Trophoblast cell (in vitro differentiated cells and primary cell): ENCODE measurements at regions not wholly inside any gene's neighbourhood (a gene's known extent, or its start where the extent isn't known, plus 50 kb on each side); places are given as distances from the start of the nearest gene placed in this dataset.

ENCODE experiments used
- DNase-seq, 2 donors: peaks; one replicate each; pipeline ENCODE4 v3.0.0-alpha.2; 2016
- H2AFZ ChIP-seq: 2 replicates; pipeline ENCODE4 v1.6.1; 2013; ENCODE audit warnings: low read length, moderate library complexity, mild to moderate bottlenecking; ENCODE audit not compliant: insufficient read depth, poor library complexity
- H2AK5ac ChIP-seq: 2 replicates; pipeline ENCODE4 v1.6.1; 2013; ENCODE audit warnings: mild to moderate bottlenecking, low read length
- H2BK120ac ChIP-seq: 2 replicates; pipeline ENCODE4 v1.6.1; 2013; ENCODE audit warnings: low read length, mild to moderate bottlenecking, moderate library complexity; ENCODE audit not compliant: insufficient read depth, poor library complexity
- H2BK12ac ChIP-seq: 2 replicates; pipeline ENCODE4 v1.6.1; 2013; ENCODE audit warnings: mild to moderate bottlenecking, low read length, moderate library complexity
- H2BK5ac ChIP-seq: 2 replicates; pipeline ENCODE4 v1.6.1; 2013; ENCODE audit warnings: low read length, low read depth, moderate library complexity, mild to moderate bottlenecking; ENCODE audit not compliant: poor library complexity
- H3K14ac ChIP-seq: 2 replicates; pipeline ENCODE4 v1.6.1; 2013; ENCODE audit warnings: mild to moderate bottlenecking, low read length
- H3K18ac ChIP-seq: 2 replicates; pipeline ENCODE4 v1.6.1; 2013; ENCODE audit warnings: mild to moderate bottlenecking, low read length
- H3K23ac ChIP-seq: 2 replicates; pipeline ENCODE4 v1.6.1; 2013; ENCODE audit warnings: low read length
- H3K27ac ChIP-seq: 2 replicates; pipeline ENCODE4 v1.5.1; 2013; ENCODE audit warnings: low read depth, mild to moderate bottlenecking, inconsistent platforms, low read length, moderate library complexity
- H3K27me3 ChIP-seq: 2 replicates; pipeline ENCODE4 v1.6.1; 2013; ENCODE audit warnings: inconsistent platforms, mild to moderate bottlenecking, low read length, moderate library complexity; ENCODE audit not compliant: insufficient read depth
- H3K36me3 ChIP-seq, 2 experiments: 1 replicate in 1 of 2; 2 replicates in 1 of 2; pipeline ENCODE4 v1.6.1; 2013; ENCODE audit warnings: low read length in 2 of 2, mild to moderate bottlenecking in 2 of 2, moderate library complexity in 1 of 2; ENCODE audit not compliant: insufficient read depth in 2 of 2, control insufficient read depth in 1 of 2
- H3K4ac ChIP-seq: 2 replicates; pipeline ENCODE4 v1.6.1; 2013; ENCODE audit warnings: low read depth, mild to moderate bottlenecking, low read length, moderate library complexity
- H3K4me1 ChIP-seq, 2 experiments: 1 replicate in 1 of 2; 2 replicates in 1 of 2; pipeline ENCODE4 v1.6.1; 2013; ENCODE audit warnings: low read length in 2 of 2, mild to moderate bottlenecking in 2 of 2, moderate library complexity in 1 of 2; ENCODE audit not compliant: insufficient read depth in 2 of 2, control insufficient read depth in 1 of 2
- H3K4me2 ChIP-seq: 2 replicates; pipeline ENCODE4 v1.6.1; 2013; ENCODE audit warnings: inconsistent platforms, mild to moderate bottlenecking, low read length, moderate library complexity
- H3K4me3 ChIP-seq: 2 replicates; pipeline ENCODE4 v1.5.1; 2013; ENCODE audit warnings: mild to moderate bottlenecking, low read depth, low read length, inconsistent platforms
- H3K79me1 ChIP-seq: one replicate; pipeline ENCODE4 v1.6.1; 2013; ENCODE audit warnings: low read length
- H3K79me2 ChIP-seq: 2 replicates; pipeline ENCODE4 v1.6.1; 2013; ENCODE audit warnings: low read length, mild to moderate bottlenecking; ENCODE audit not compliant: control insufficient read depth, insufficient read depth, poor library complexity
- H3K9ac ChIP-seq: 2 replicates; pipeline ENCODE4 v1.6.1; 2013; ENCODE audit warnings: mild to moderate bottlenecking, low read length
- H3K9me3 ChIP-seq: 2 replicates; pipeline ENCODE4 v1.6.1; 2013; ENCODE audit warnings: low read depth, mild to moderate bottlenecking, control low read depth, inconsistent platforms, low read length; ENCODE audit not compliant: insufficient read depth
- H4K12ac ChIP-seq: 2 replicates; pipeline ENCODE4 v1.6.1; 2013; ENCODE audit warnings: low read depth, mild to moderate bottlenecking, low read length, moderate library complexity
- H4K8ac ChIP-seq: 2 replicates; pipeline ENCODE4 v1.6.1; 2013; ENCODE audit warnings: low read depth, mild to moderate bottlenecking, low read length, moderate library complexity
- H4K91ac ChIP-seq: one replicate; pipeline ENCODE4 v1.6.1; 2013; ENCODE audit warnings: low read depth, mild to moderate bottlenecking, low read length, moderate library complexity
- WGBS: extraction: QIAGEN DNeasy Blood & Tissue Kit; methylation state at CpG from one replicate; pipeline ENCODE4 v1.1.7; 2013; ENCODE audit warnings: missing lambda C conversion rate; ENCODE audit not compliant: insufficient read length, insufficient coverage; ENCODE audit errors: extremely low coverage; 5-methylcytosine and 5-hydroxymethylcytosine counted together

- no CpG with 5 or more reads among the region's 4 CpGs for WGBS
- Histone ChIP-seq H3K79me2 (no peaks in the 10 kb centered on the region), H3K79me1 (peaks cover 4% of the 10 kb centered on the region), H3K4me3 (no peak overlapping the region), H4K12ac (no peak overlapping the region), H3K14ac (no peak overlapping the region), H3K23ac (no peak overlapping the region), H2BK120ac (no peak overlapping the region), H3K4me2 (no peak overlapping the region), H2AFZ (no peak overlapping the region), H2BK5ac (no peak overlapping the region), H4K8ac (no peak overlapping the region), H2BK12ac (no peak overlapping the region), H3K9ac (no peak overlapping the region), H3K18ac (no peak overlapping the region), H3K27me3 (no peaks in the 10 kb centered on the region), H4K91ac (no peak overlapping the region), H3K4me1 (peaks cover 2 to 4% of the 10 kb centered on the region in 2 experiments), H3K36me3 (no peaks in the 10 kb centered on the region), H2AK5ac (no peak overlapping the region), H3K4ac (no peak overlapping the region), H3K9me3 (no peaks in the 10 kb centered on the region), H3K27ac (no peak overlapping the region)
- no peak for DNase-seq
Observed at GRCh38 chr7:25771491-25771890, 380.5 kb upstream of the NFE2L3 start.

GRCh38 chr7:25772802-25773201 is 379.2 kb upstream of the NFE2L3 start:
- Histone ChIP-seq H3K18ac (no peak overlapping the region), H2BK12ac (no peak overlapping the region), H3K36me3 (no peaks in the 10 kb centered on the region), H3K9ac (no peak overlapping the region), H3K27me3 (no peaks in the 10 kb centered on the region), H3K4me3 (no peak overlapping the region), H3K4me2 (no peak overlapping the region), H3K79me2 (no peaks in the 10 kb centered on the region), H4K91ac (no peak overlapping the region), H3K23ac (no peak overlapping the region), H3K9me3 (no peaks in the 10 kb centered on the region), H2BK5ac (no peak overlapping the region), H3K79me1 (peaks cover 2% of the 10 kb centered on the region), H3K4ac (no peak overlapping the region), H3K27ac (no peak overlapping the region), H4K8ac (no peak overlapping the region), H2BK120ac (no peak overlapping the region), H3K4me1 (no peaks in the 10 kb centered on the region), H2AK5ac (no peak overlapping the region), H2AFZ (no peak overlapping the region), H3K14ac (no peak overlapping the region), H4K12ac (no peak overlapping the region)
- no CpG with 5 or more reads among the region's 4 CpGs for WGBS
- DNase-seq = no peak

GRCh38 chr7:25774675-25775074 is 377.3 kb upstream of the NFE2L3 start:
- Histone ChIP-seq H2AK5ac (no peak overlapping the region), H2BK5ac (no peak overlapping the region), H3K4me3 (no peak overlapping the region), H4K8ac (no peak overlapping the region), H3K79me2 (no peaks in the 10 kb centered on the region), H2AFZ (no peak overlapping the region), H3K36me3 (no peaks in the 10 kb centered on the region), H3K4me2 (no peak overlapping the region), H4K12ac (no peak overlapping the region), H3K27ac (no peak overlapping the region), H3K79me1 (peaks cover 2% of the 10 kb centered on the region), H4K91ac (no peak overlapping the region), H3K27me3 (no peaks in the 10 kb centered on the region), H2BK12ac (no peak overlapping the region), H3K18ac (no peak overlapping the region), H3K14ac (no peak overlapping the region), H2BK120ac (no peak overlapping the region), H3K4me1 (no peaks in the 10 kb centered on the region), H3K4ac (no peak overlapping the region), H3K23ac (no peak overlapping the region), H3K9ac (no peak overlapping the region), H3K9me3 (no peaks in the 10 kb centered on the region)
- no CpG with 5 or more reads among the region's 1 CpG for WGBS
- no peak for DNase-seq

GRCh38 chr7:25775570-25775969 is 376.4 kb upstream of the NFE2L3 start:
- DNase-seq = no peak
- H3K18ac ChIP-seq = no peak overlapping the region

More at GRCh38 chr7:25775570-25775969, 376.4 kb upstream of the NFE2L3 start:
- Histone ChIP-seq H3K14ac (no peak overlapping the region), H2BK120ac (peak overlapping the region; percentile 41), H3K4me3 (no peak overlapping the region), H4K8ac (no peak overlapping the region), H4K91ac (no peak overlapping the region), H2BK12ac (no peak overlapping the region), H2AFZ (no peak overlapping the region), H3K79me1 (peaks cover 2% of the 10 kb centered on the region), H2AK5ac (no peak overlapping the region), H3K36me3 (no peaks in the 10 kb centered on the region), H3K4ac (no peak overlapping the region), H3K9me3 (no peaks in the 10 kb centered on the region), H3K9ac (no peak overlapping the region), H3K27me3 (no peaks in the 10 kb centered on the region), H3K4me1 (no peaks in the 10 kb centered on the region), H4K12ac (no peak overlapping the region), H2BK5ac (no peak overlapping the region), H3K79me2 (no peaks in the 10 kb centered on the region), H3K4me2 (no peak overlapping the region), H3K27ac (no peak overlapping the region), H3K23ac (no peak overlapping the region)
- no CpG with 5 or more reads among the region's 4 CpGs for WGBS
